GM19397 (cell line): ENCODE measurements at regions not wholly inside any gene's neighbourhood (a gene's known extent, or its start where the extent isn't known, plus 50 kb on each side); places are given as distances from the start of the nearest gene placed in this dataset.

Experiments
- ATAC-seq: cut with Tn5 transposase; IDR thresholded peaks from one replicate; pipeline ENCODE4 v1.9.1; 2021; ENCODE audit warnings: mild to moderate bottlenecking, moderate library complexity; ENCODE audit not compliant: unreplicated experiment

DNA sequence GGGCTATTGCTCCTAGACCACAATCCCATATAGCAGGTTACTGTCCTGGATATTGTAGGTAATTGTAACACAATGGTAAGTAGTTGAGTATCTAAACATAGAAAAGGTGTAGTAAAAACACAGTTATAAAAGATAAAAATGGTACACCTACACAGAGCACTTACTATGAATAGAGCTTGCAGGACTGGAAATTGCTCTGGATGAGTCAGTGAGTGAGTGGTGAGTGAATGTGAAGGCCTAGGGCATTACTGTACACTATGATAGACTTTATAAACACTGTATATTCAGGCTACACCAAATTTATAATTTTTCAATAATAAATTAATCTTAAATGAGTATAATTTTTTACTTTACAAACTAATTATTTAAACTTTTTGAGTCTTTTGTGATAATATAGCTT lies 425.7 kb downstream of the PABPC4L start:
- no peak for ATAC-seq

DNA sequence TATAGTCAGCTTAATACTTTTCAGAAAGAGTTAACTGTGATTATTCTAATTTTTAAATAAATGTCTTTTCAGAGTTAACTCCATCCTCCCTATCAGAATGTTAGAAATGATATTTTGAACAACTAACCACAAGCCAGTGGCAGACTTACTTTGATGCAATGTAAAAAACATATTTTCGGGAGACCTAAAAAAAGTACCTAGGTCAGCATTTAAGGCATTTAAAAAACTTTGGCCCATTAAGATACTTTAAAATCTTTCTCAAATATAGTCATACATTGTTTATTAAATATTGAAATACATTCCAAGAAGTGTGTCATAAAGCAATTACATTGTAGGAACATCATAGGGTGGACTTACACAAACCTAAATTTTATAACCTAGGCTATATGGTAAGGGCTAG lies 426.1 kb downstream of the PABPC4L start:
- no peak for ATAC-seq

DNA sequence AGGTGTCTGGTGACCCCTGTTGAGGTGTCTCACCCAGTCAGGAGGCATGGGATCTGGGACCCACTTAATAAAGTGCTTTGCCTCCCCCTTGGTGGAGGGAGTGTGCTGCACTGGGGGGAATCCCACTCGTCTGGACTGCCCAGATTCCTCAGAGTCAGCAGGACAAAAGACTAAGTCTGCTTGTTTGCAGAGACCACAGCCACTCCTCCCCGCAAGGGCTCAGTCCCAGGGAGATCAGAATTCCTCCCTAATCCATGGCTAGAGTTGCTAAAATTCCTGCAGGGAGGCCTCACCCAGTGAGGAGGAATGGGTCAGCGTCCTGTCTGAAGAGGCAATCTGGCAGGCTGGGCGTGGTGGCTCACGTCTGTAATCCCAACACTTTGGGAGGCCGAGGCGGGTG lies 442.2 kb downstream of the PABPC4L start:
- no peak for ATAC-seq

DNA sequence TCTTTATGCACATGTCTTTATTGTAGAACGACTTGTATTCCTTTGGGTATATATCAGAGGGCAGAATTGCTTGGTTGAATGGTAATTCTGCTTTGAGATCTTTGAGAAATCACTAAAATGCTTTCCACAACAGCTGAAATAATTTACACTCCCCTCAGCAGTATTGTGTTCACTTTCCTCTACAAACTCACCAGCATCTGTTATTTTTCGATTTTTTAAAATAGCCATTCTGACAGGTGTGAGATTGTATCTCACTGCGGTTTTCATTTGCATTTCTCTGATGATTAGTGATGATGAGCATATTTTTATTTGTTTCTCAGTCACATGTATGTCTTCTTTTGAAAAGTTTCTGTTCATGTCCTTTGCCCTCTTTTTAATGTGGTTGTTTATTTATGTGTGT lies 459.8 kb downstream of the PABPC4L start:
- no peak for ATAC-seq

DNA sequence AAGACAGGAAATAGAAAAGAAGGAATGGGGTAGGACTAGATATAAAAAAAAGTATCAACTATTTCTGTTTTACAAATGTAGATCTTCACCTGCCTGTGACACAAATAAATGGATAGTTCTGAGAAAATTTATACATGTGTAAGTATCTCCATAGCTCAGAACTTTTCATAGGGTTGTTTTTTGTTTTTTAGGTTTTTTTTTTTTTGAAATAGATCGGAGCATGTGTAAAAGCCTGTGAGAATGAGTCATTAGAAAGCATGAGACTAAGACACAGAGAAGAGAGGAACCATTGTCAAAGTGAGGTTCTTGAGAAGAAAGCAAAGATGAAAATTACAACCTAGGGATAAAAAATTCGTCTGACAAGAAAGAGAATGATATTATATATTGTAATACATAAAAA lies 481.6 kb downstream of the PABPC4L start:
- ATAC-seq: no peak

DNA sequence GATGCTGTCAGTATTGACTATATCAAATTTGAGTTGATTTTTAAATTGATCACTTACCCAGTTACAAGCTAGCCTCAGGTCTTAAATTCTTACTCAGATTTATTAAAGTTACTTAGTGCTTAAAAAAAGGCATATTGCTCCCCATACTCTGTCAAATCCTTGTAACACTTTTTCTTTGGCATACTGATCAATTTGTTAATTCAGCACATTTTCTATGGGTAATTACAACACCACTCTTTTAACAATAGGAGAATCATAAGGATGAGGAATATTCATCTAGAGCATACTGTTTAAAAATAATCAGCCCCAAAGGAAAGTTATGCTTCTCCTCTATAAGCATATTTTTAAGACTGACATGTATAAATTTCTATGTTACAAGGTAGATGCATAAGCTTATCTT lies 482.5 kb downstream of the PABPC4L start:
- no peak for ATAC-seq

DNA sequence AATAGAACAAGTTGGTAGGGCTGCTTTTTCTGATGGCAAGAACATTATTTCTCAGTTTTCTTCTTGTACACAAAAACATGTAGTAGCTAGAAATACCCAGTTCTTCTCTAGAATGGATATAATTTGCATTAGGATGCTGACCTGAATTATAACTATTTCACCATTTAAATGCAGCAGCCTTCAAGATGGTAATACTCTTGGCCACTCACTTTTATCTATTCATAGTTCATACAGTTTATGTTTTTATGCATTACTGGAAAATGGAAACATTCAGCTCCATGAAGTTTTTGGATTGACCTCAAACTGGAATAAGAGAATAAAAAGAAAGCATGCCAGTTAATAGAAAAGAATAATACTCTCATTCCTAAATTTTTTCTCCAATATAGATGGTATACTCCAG lies 487.4 kb downstream of the PABPC4L start:
- ATAC-seq: no peak

DNA sequence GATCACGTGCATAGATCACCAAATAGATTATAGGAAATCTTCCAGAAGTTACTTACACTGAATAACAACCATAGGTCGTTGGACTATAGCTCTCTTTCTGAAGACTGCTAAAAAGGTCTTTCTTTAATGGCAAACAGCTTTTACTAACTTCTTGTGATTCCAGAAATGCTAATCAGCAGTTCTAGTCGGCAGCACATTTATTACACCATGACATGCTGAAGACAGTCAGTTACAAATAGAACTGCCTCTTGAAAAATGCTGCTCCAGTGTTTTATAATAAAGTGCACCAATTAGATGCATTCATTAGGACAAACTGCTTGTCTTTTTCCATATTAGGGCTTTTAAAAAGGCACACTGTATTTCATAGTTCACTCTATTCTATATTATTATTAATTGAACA lies 488.2 kb downstream of the PABPC4L start:
- no peak for ATAC-seq

DNA sequence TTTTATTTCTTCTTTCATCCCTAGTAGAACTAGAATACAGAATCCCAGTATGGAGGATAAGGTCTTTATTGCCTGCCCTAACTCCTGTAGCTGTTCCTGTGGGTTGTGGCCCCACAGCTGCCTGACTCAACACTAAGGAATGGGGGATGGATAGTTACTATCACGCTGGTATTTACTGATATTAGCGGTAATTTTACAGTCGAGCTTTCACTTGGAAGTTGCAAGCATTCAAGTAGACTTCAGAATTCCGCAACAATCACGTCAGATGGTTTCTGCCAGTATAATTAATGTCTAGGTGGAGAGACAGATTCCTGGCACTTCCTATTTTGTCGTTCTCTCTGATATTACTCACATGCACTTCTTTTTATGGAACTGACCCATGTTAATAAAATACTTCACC lies 489.8 kb downstream of the PABPC4L start:
- ATAC-seq: no peak

DNA sequence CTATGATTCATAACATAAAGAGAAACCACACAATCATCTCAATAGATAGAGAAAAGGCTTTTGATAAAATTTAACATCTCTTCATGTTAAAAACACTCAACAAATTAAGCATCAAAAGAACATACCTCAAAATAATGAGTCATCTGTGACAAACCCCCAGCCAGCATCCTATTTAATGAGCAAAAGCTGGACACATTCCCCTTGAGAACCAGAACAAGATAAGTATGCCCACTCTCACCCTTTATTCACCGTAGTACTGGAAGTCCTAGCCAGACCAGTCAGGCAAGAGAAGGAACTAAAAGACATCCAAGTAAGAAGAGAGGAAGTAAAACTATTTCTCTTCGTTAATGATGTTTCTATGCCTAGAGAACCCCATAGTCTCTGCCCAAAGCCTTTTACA lies 507.2 kb downstream of the PABPC4L start:
- ATAC-seq: no peak

DNA sequence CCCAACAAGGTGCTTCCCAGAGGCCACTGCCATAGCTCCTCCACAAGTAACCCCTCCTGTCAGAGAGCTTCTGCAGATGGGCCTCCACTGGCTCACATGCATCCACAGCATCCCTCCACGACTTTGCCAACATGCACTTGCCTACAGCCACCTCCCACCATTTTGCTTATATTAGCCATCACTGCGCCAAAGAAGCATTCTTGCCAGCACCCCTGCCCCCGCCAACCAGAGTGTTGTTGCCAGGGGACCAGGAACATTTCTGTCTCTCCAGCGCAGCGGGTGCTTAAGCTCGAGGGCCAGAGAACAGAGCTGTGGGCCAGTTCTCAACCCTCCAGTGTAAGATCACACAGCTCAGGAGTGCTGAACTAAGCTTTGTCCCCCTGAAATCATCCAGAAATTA lies 517.6 kb downstream of the PABPC4L start:
- no peak for ATAC-seq

DNA sequence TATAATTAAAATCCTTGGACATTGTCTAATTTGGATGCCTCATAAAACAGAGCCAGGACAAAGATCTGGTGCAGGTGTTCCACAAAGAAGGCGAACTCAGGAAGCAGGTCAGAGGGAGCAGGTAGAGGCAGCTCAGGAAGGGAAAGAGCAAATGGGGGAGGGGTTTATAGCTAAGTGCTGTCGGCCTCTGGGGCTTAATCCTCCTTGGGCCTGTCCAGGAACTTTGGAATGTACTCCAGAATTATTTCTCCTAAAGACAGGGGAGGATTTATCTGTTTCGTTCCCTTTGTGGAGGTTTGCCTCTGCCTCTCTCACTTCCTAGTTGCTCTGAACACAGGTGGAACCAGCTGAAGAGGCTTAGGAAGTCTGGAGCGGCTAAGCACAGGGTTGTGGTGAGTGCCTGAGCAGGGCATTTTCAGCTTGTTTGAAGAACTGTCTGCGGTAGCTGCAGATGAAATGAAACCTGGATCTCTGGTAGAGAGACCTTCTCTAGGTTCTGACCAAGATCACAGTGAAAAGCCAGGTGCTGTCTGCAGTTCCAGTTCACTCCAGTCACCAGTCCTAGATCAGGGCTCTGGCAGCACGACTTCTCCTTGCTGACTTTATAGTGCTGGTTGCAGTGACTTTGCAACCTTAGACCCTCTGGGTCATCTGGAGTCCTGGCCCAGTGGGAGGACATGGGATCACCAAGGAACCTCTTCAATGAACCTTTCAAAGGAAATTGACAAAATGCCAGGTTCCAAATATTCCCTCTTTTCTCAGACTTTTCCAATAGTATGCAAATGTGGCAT lies 519.2 kb downstream of the PCDH10 start:
- no peak for ATAC-seq

DNA sequence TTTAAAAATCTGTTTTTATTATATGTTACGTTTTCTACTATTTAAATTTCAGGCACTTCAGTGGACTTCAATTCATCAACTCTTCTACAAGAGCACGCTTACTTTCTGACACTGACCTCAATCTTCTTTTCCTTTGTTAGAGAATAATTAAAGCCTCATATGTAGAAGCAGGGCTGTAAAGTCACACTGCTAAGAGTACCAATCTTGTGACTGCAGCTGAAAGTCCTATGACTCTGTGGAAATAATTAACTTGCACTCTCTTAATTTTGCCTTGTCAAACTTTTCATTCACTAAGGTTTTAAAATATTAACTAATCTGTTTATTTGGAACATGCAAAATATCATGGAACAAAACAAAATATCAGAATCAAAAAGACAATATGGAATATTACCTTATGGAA lies 498.1 kb downstream of the PCDH10 start:
- no peak for ATAC-seq

DNA sequence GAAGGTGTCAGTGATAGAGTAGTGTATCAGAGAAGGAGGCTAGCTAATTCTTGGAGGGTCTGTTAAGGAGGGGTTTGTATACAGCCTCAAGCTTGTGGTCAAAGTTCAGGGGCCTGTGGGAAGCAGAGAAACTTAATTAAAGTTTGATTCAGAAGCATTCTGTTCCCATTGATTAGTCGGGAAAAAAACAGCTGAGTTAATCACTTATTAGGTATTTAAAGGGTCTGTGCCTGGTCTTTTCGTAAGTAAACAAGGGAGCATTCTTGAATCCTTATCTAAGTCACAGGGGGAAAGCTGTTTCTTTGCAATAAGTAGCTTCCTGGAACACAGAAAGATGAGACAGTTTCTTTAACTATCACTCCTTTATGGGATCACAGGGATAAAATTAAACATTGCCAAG lies 492.1 kb downstream of the PCDH10 start:
- no peak for ATAC-seq

DNA sequence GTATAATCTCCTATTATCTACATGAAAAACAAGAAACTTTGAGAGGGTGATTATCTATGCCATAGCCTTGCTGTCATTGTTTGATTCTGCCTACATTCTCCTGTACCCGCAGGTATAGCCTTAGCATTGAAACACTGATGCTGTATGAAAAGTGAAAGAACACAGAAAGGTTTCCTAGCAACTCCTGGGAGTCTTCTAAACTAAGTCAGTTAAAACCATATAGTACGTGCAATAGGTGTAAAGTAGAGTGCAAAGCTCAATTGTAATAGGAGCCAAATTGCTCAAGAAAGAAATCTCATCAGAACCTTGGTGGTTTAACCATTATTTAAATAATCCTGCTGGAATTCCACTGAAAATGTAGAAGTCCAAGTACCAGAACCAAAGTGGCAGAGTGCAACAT lies 489.7 kb downstream of the PCDH10 start:
- no peak for ATAC-seq

DNA sequence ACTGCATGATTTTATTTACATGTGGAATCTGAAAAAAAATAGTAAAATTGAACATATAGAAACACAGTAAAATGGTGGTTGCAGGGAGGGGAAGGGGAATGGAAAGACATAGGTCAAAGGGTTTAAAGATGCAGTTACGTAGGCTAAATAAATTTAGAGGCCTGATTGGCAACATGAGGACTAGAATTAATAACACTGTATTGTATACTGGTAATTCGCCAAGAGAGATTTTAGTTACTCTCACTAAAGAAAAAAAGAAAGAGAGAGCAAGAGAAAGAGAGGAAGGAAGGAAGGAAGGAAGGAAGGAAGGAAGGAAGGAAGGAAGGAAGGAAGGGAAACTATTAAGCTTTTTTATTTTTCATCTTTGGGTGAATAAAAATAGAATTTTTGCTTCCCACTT lies 488.1 kb downstream of the PCDH10 start:
- no peak for ATAC-seq

DNA sequence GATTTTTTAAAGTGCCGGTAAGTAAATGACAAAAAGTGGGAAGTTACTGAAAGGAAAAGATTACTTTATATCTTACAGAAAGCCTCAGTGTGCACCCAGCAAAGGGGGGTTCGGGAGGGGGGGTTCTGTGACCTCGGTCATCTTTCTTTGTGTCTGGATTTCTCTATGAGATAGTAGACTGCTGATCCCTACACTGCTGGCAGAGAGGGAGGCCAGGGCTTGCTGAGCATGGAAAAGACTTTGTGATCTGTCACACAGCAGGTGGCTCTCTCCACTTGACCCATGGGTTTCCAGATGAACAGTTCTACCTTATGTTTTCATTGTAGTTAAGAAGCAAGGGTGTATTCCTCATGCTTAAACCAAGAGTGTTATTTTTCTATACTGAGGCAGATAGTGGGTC lies 475.6 kb downstream of the PCDH10 start:
- ATAC-seq: no peak

DNA sequence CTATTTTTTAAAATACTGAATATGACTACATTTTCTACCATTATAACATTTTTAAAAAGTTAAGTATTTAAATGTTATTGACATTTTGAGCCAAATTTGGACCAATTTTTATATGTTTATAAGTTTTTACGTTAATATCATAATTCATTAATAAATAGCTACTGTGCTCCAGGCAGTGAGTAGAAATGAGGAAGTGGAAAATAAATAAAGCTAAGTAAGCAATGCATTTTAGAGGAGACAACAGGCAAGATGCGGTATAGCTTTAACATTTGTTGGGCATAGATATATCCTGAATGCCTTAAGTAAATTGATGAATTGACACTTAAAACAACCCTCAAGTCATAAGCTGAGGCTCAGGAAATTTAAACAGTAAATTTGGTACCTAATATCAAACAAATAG lies 474.8 kb downstream of the PCDH10 start:
- ATAC-seq: no peak

DNA sequence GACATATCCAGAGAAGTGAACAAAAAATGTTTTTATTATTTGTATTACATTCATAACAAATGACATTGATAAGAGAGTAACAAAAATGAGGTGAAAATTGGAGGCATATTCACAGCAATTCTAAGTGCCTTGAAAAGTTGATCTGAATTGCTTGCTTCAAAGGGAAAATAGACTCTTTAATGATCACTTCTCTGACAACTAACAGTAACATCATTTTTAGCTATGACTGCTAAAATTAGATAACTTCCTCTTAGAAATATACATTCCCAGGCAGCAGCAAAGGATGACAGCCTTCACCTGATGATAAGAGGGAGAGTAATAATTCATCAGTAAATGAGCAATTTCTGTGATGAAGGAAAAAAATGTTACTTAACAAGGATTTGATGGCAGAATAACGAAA lies 472.5 kb downstream of the PCDH10 start:
- no peak for ATAC-seq

DNA sequence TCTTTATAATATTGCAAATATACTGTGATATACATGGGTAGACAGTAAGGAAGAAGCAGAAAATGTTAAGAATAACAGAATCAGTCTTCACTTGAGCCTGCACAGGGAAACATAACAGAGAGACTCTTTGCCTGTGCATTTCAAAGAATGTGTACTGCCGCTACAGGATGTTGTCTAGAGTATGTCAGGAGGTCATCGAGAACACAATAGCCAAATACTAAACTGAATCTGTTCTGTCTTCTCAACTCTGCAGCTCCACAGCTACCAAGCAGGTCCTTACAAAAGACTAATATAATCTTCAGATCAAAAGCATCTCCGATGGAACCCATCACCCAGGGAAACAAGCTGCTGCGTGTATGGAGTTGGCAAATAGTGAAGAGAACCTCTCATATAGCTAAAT lies 471.5 kb downstream of the PCDH10 start:
- no peak for ATAC-seq

DNA sequence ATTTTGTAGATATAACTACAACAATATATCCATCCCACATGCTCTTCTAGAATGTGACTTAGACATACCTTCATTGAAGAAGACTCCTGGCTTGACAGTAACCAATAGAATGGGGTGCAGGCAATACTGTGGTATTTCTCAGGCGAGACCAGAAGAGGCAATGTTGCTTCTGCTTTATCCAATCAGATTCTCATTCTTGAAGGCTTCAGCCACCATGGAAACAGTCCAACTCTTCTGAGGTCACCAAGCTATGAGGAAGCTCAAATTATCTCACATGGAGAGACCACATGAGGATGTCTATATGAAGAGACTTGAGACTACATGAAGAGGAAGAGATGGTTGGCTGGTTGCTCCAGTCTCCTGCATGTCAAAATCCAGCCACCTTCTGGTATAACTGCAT lies 469.9 kb downstream of the PCDH10 start:
- ATAC-seq: no peak

DNA sequence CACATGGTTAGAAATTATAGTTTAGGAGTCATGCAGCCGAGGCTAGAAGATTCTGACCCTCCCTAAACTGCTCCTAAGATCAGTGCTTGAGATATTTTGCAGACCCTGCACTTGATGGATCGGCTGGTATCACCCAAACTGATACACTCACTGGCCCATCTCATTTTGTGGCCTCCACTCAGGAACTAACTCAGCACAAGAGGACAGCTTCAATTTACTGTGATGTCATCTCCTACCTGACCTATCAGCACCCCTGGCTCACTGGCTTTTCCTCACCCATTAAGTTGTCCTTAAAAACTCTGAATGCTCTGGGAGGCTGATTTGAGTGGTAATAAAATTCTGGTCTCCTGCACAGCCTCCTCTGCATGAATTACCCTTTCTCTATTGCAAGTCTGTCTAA lies 450.9 kb downstream of the PCDH10 start:
- no peak for ATAC-seq

DNA sequence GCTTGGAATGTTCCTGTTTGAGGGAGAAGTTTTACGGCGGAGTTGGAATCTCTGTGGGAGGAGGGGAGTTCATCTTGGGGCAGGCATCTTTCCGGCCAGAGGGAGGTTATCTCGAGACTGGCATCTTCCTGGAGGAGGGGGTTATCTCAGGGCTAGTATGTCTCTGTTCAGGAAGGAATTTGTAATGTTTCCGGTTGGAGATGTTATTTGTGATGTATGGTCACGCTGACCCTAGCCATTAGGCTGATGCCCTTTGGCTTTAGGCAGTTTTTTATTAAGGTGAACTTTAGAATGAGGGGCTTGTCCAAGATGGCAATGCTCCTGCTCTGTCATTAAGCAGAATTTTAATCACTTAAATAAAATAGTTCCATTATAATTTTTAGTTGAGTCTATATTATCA lies 449.7 kb downstream of the PCDH10 start:
- ATAC-seq: no peak
